T-cell (primary cell): ENCODE measurements at regions not wholly inside any gene's neighbourhood (a gene's known extent, or its start where the extent isn't known, plus 50 kb on each side); places are given as distances from the start of the nearest gene placed in this dataset.

Source experiments
- ATAC-seq, 4 experiments: fragments of 200-7000 bp in 3 of 4; fragments of 150-1000 bp in 1 of 4; cut with Tn5 transposase; replicated peaks in 1 of 4; 1 replicate in 3 of 4; 2 replicates in 1 of 4; pipeline ENCODE4 v1.10.0; 2021; ENCODE audit warnings: moderate library complexity in 3 of 4, mild to moderate bottlenecking in 2 of 4, moderate number of reproducible peaks in 1 of 4
- CTCF ChIA-PET, 2 donors: fragments of 300-600 bp; sonication (Branson Sonifier 250); formaldehyde crosslinking; loops; one replicate each; lab custom pipeline; 2022; ENCODE audit warnings: antibody characterized with exemption in 2 of 2; lab: Charles Lee
- POLR2A ChIA-PET, 2 donors: fragments of 300-600 bp; sonication (Branson Sonifier 250); formaldehyde crosslinking; loops; one replicate each; lab custom pipeline; 2022; ENCODE audit warnings: antibody characterized with exemption in 2 of 2; lab: Charles Lee
- DNase-seq, 35 experiments: peaks; one replicate each; pipeline versions ENCODE4 v3.0.0 to v3.0.0-alpha.2; 2013 to 2023
- H3K27ac ChIP-seq: one replicate; pipeline ENCODE4 v1.5.1; 2013; ENCODE audit warnings: low read length
- H3K27me3 ChIP-seq, 2 experiments: replicated peaks in 1 of 2; 1 replicate in 1 of 2; 2 replicates in 1 of 2; pipeline versions ENCODE4 v1.6.1 to v1.7.0; 2013; ENCODE audit warnings: low read length in 1 of 2, mixed read lengths in 1 of 2; ENCODE audit not compliant: control insufficient read depth in 2 of 2, insufficient read depth in 2 of 2; ENCODE audit errors: extremely low read depth in 1 of 2
- H3K36me3 ChIP-seq, 2 donors: 1 replicate in 1 of 2; 2 replicates in 1 of 2; pipeline versions ENCODE4 v1.6.1 to v1.7.0; 2013; ENCODE audit warnings: low read length in 1 of 2; ENCODE audit not compliant: control insufficient read depth in 2 of 2, insufficient read depth in 1 of 2; ENCODE audit errors: extremely low read depth in 1 of 2
- H3K4me1 ChIP-seq, 2 experiments: 1 replicate in 1 of 2; 2 replicates in 1 of 2; pipeline versions ENCODE4 v1.6.1 to v1.7.0; 2013; ENCODE audit warnings: low read length in 2 of 2, mixed read lengths in 1 of 2; ENCODE audit not compliant: insufficient read depth in 2 of 2, control insufficient read depth in 1 of 2; ENCODE audit errors: extremely low read depth in 1 of 2
- H3K4me3 ChIP-seq, 2 donors: 1 replicate in 1 of 2; 2 replicates in 1 of 2; pipeline versions ENCODE4 v1.5.1 to v1.7.0; 2013; ENCODE audit warnings: mild to moderate bottlenecking in 2 of 2, low read length in 1 of 2, moderate library complexity in 1 of 2; ENCODE audit not compliant: control insufficient read depth in 1 of 2; ENCODE audit errors: extremely low read depth in 1 of 2
- H3K9me3 ChIP-seq: 2 replicates; pipeline ENCODE4 v1.7.0; 2013
- H3K27ac Mint-ChIP-seq, 2 donors: one replicate each; pipeline ENCODE4 v1.8.0; 2020 to 2021; ENCODE audit warnings: mild to moderate bottlenecking in 2 of 2, mixed read lengths in 2 of 2
- H3K27me3 Mint-ChIP-seq, 2 donors: one replicate each; pipeline ENCODE4 v1.8.0; 2021 to 2022; ENCODE audit warnings: mixed read lengths in 2 of 2
- H3K36me3 Mint-ChIP-seq: one replicate; pipeline ENCODE4 v1.8.0; 2021; ENCODE audit warnings: mixed read lengths
- H3K4me1 Mint-ChIP-seq, 3 donors: one replicate each; pipeline ENCODE4 v1.8.0; 2020 to 2022; ENCODE audit warnings: mixed read lengths in 3 of 3, mild to moderate bottlenecking in 1 of 3
- H3K4me3 Mint-ChIP-seq, 3 donors: one replicate each; pipeline ENCODE4 v1.8.0; 2020 to 2022; ENCODE audit warnings: mild to moderate bottlenecking in 3 of 3, mixed read lengths in 3 of 3, moderate library complexity in 3 of 3
- H3K9me3 Mint-ChIP-seq, 3 donors: one replicate each; pipeline ENCODE4 v1.8.0; 2020 to 2022; ENCODE audit warnings: mixed read lengths in 3 of 3
- whole genome bisulfite sequencing: methylation state at CpG from one replicate; pipeline ENCODE4 v1.1.5; 2013; ENCODE audit warnings: missing lambda C conversion rate; ENCODE audit not compliant: insufficient coverage; 5-methylcytosine and 5-hydroxymethylcytosine counted together

- H3K9me3 Mint-ChIP-seq, result peaks cover 3 to 53% (median 28%) of the 10 kb centered on the region in 3 donors
Observed at GRCh38 chr16:63976345-63976744, 1145.5 kb downstream of the CDH11 start.

DNA sequence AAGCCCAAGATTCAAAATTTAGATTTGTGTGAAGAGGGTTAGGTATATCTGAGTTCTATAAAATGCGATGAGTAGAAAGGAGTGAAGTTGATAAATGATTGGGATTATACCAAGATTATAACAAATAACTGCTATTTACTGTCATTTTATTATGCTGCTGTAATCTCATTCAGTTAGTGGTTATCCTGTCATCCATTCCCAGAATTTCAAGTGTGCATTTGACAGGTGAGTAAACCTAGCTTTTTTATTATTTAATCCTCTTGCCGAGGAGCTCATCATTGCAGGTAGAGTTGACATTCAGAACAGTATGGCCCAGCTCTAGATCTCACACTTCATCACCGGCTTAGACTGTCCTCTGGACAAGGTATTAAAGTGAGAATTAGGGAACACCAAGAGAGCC lies 1146.2 kb downstream of the CDH11 start:
- Histone ChIP-seq H3K27ac (no peak overlapping the region), H3K4me1 (no peaks in the 10 kb centered on the region), H3K27me3 (no peaks in the 10 kb centered on the region), H3K4me3 (no peak overlapping the region), H3K36me3 (no peaks in the 10 kb centered on the region), H3K9me3 (no peaks in the 10 kb centered on the region)
- Mint-ChIP-seq H3K4me1 (no peaks in the 10 kb centered on the region), H3K27me3 (no peaks in the 10 kb centered on the region), H3K9me3 (peaks cover 6 to 53% (median 24%) of the 10 kb centered on the region in 3 donors), H3K27ac (no peak overlapping the region), H3K4me3 (no peak overlapping the region), H3K36me3 (no peaks in the 10 kb centered on the region)
- ChIA-PET CTCF (no interaction called here), POLR2A (no interaction called here)
- no peak for ATAC-seq
- no peak for DNase-seq
- no CpG with 5 or more reads among the region's 3 CpGs for WGBS

More at GRCh38 chr16:63976345-63976744, 1145.5 kb downstream of the CDH11 start:
- Histone ChIP-seq H3K27ac (no peak overlapping the region), H3K9me3 (no peaks in the 10 kb centered on the region), H3K4me3 (no peak overlapping the region), H3K4me1 (no peaks in the 10 kb centered on the region), H3K36me3 (no peaks in the 10 kb centered on the region), H3K27me3 (no peaks in the 10 kb centered on the region)
- Mint-ChIP-seq H3K36me3 (no peaks in the 10 kb centered on the region), H3K4me1 (no peaks in the 10 kb centered on the region), H3K4me3 (no peak overlapping the region), H3K27me3 (no peaks in the 10 kb centered on the region), H3K27ac (no peak overlapping the region)
- no peak for DNase-seq
- ChIA-PET POLR2A (no interaction called here), CTCF (no interaction called here)
- no peak for ATAC-seq
- 89% methylated on average over 3 of the region's 4 CpGs for WGBS

DNA sequence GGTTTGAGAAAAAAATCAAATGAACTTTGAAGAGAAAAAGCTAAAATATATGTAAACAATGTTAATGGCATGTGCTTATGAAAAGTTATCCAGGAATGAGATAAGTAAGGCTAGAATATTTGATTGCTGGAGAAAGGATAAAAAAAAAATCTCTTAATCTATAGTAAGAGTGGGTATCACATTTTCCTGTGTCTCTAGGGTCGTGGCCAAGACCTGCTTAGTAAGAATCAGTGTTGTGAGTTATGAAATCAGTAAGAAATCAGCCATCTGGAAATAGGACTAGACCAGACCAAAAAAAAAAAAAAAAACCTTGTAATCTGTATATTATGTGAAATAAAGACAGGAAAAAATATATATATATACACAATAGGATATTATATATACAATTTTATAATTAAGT lies 1153.9 kb downstream of the CDH11 start:
- Mint-ChIP-seq H3K36me3 (no peaks in the 10 kb centered on the region), H3K4me3 (no peak overlapping the region), H3K27me3 (no peaks in the 10 kb centered on the region), H3K9me3 (peaks cover 16 to 29% (median 18%) of the 10 kb centered on the region in 3 donors), H3K4me1 (no peaks in the 10 kb centered on the region), H3K27ac (no peak overlapping the region)
- Histone ChIP-seq H3K27ac (no peak overlapping the region), H3K27me3 (no peaks in the 10 kb centered on the region), H3K4me1 (no peaks in the 10 kb centered on the region), H3K9me3 (no peaks in the 10 kb centered on the region), H3K4me3 (no peak overlapping the region), H3K36me3 (no peaks in the 10 kb centered on the region)
- ChIA-PET POLR2A (no interaction called here), CTCF (no interaction called here)
- ATAC-seq (no peak), DNase-seq (no peak)
- WGBS, result no CpG with 5 or more reads among the region's 1 CpG

DNA sequence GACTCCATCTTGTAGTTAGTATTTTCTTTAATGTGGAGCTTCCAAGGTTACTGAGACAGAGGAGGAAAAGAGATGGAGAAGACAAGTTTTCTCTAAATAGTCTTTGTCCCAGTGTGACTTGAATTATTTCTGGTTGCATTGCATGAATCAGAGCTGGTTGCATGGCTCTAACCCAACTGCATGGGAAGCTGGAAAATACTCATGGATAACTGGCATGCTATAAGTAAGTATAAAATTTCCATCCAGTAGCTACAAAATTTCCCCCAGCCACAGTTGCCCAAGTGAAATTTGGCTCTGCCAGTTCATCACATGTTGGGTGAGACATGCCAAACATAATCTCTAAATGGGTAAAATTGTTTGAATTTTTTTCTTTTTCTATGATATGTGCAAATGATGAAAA lies 1161.5 kb downstream of the CDH11 start:
- Histone ChIP-seq H3K4me3 (no peak overlapping the region), H3K4me1 (no peaks in the 10 kb centered on the region), H3K27ac (no peak overlapping the region), H3K9me3 (no peaks in the 10 kb centered on the region), H3K36me3 (no peaks in the 10 kb centered on the region), H3K27me3 (no peaks in the 10 kb centered on the region)
- H3K27me3 Mint-ChIP-seq, result no peaks in the 10 kb centered on the region
- no peaks in the 10 kb centered on the region for H3K4me1 Mint-ChIP-seq
- DNase-seq (no peak), ATAC-seq (no peak)
- H3K36me3 Mint-ChIP-seq, result no peaks in the 10 kb centered on the region
- H3K4me3 Mint-ChIP-seq, result no peak overlapping the region
- ChIA-PET CTCF (no interaction called here), POLR2A (no interaction called here)
- H3K9me3 Mint-ChIP-seq, result peaks cover 22 to 27% (median 24%) of the 10 kb centered on the region in 3 donors
- H3K27ac Mint-ChIP-seq, result no peak overlapping the region

GRCh38 chr16:63947022-63947421 lies 1174.8 kb downstream of the CDH11 start:
- Mint-ChIP-seq H3K9me3 (peaks cover 14 to 27% (median 26%) of the 10 kb centered on the region in 3 donors), H3K4me1 (no peaks in the 10 kb centered on the region), H3K36me3 (no peaks in the 10 kb centered on the region), H3K27me3 (no peaks in the 10 kb centered on the region), H3K27ac (no peak overlapping the region), H3K4me3 (no peak overlapping the region)
- ATAC-seq (no peak), DNase-seq (no peak)
- H3K27ac ChIP-seq, result no peak overlapping the region
- H3K4me3 ChIP-seq, result no peak overlapping the region
- CTCF ChIA-PET, result no interaction called here
- no peaks in the 10 kb centered on the region for H3K36me3 ChIP-seq
- WGBS, result no CpG with 5 or more reads among the region's 2 CpGs
- no peaks in the 10 kb centered on the region for H3K27me3 ChIP-seq
- H3K4me1 ChIP-seq, result no peaks in the 10 kb centered on the region
- POLR2A ChIA-PET, result no interaction called here
- no peaks in the 10 kb centered on the region for H3K9me3 ChIP-seq

GRCh38 chr16:63945806-63946205 lies 1176.1 kb downstream of the CDH11 start:
- Mint-ChIP-seq H3K36me3 (no peaks in the 10 kb centered on the region), H3K27ac (no peak overlapping the region), H3K9me3 (peaks cover 18 to 30% (median 28%) of the 10 kb centered on the region in 3 donors), H3K27me3 (no peaks in the 10 kb centered on the region), H3K4me3 (no peak overlapping the region), H3K4me1 (no peaks in the 10 kb centered on the region)
- H3K27me3 ChIP-seq, result no peaks in the 10 kb centered on the region
- ATAC-seq (no peak), DNase-seq (no peak)
- H3K4me1 ChIP-seq, result no peaks in the 10 kb centered on the region
- no peaks in the 10 kb centered on the region for H3K36me3 ChIP-seq
- H3K27ac ChIP-seq, result no peak overlapping the region
- H3K9me3 ChIP-seq, result no peaks in the 10 kb centered on the region
- WGBS, result no CpG with 5 or more reads among the region's 1 CpG
- no peak overlapping the region for H3K4me3 ChIP-seq
- CTCF ChIA-PET, result no interaction called here
- POLR2A ChIA-PET, result no interaction called here

- no peak for DNase-seq
- Histone ChIP-seq H3K27me3 (no peaks in the 10 kb centered on the region), H3K27ac (no peak overlapping the region), H3K4me1 (no peaks in the 10 kb centered on the region), H3K9me3 (no peaks in the 10 kb centered on the region), H3K4me3 (no peak overlapping the region), H3K36me3 (no peaks in the 10 kb centered on the region)
- no peak for ATAC-seq
- Mint-ChIP-seq H3K4me3 (no peak overlapping the region), H3K36me3 (no peaks in the 10 kb centered on the region), H3K27me3 (no peaks in the 10 kb centered on the region), H3K9me3 (peaks cover 22 to 40% (median 34%) of the 10 kb centered on the region in 3 donors), H3K4me1 (no peaks in the 10 kb centered on the region), H3K27ac (no peak overlapping the region)
- POLR2A ChIA-PET, result no interaction called here
- WGBS, result 20% methylated on average over 1 of the region's 6 CpGs
- CTCF ChIA-PET, result no interaction called here
Observed at GRCh38 chr16:63943566-63943965, 1178.3 kb downstream of the CDH11 start.
